ENCODE measurements at regions not wholly inside any gene's neighbourhood (a gene's known extent, or its start where the extent isn't known, plus 50 kb on each side); places are given as distances from the start of the nearest gene placed in this dataset.

DNA sequence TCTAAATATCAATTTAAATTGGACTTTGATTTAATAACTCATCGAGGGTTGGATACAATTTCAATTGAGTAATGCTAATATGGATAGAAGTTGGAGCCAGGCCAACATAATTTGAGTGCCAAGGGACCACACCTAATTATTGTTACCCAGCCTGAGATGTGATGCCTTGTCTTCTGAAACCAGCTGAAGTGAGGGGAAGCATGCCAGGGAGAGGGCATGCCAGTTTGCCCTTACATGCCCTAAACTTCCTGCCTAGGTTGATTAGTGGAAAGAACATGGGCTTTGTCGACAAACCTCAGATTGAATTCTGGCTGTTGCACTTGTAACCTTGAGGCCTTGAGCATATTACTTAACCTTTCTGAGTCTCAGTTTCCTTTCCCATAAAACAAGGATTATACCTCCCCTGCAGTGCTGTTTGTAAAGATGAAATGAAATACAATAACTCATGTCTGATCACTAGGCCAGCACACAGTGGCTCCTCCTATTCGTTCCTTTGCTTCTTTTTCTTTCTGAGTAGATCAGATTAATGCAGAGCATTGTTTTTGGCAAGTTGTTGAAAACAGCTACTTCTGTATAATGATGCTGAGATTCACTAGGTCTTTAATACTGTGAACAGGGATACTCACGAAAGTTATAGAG is 412.8 kb downstream of the TLE4 start:
- Histone ChIP-seq H3K27me3 (ENCODE audit: insufficient read depth, low read length) (no peaks in the 10 kb centered on the region), H3K4me3 (ENCODE audit: low read depth, low read length) (no peak overlapping the region), H3K27ac (ENCODE audit: low read depth, low read length) (no peak overlapping the region), H2AFZ (ENCODE audit: low read length, unreplicated experiment) (no peak overlapping the region), H3K4me1 (ENCODE audit: control insufficient read depth, insufficient read depth, low read length, unreplicated experiment) (no peaks in the 10 kb centered on the region), H3K79me2 (ENCODE audit: control insufficient read depth, insufficient read depth, low read length, unreplicated experiment) (no peaks in the 10 kb centered on the region), H3K36me3 (ENCODE audit: insufficient read depth, low read length) (no peaks in the 10 kb centered on the region)

DNA sequence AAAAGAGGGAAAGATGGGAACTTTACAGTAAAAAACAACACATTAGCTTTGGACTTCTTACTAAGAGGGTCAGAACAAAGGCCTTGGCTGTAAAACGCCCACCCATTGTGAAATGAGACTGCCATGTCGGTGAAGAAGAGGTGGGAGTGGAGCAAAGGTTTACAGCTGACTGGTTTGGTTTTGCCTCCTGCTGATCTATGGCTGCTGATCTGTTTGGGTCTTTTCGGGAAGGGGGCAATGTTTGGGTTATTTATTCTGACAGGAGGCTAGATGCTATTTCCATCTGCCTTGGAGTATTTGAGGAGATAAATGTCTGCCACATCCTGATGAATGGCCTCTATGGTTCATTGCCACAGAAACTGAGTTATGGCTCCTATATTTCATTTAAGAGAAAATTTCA is 408.7 kb downstream of the TLE4 start:
- no peak overlapping the region for H2AFZ ChIP-seq (ENCODE audit: low read length, unreplicated experiment)
- peaks cover 7% of the 10 kb centered on the region for H3K4me1 ChIP-seq (ENCODE audit: control insufficient read depth, insufficient read depth, low read length, unreplicated experiment)
- no peaks in the 10 kb centered on the region for H3K36me3 ChIP-seq (ENCODE audit: insufficient read depth, low read length)
- H3K27me3 ChIP-seq (ENCODE audit: insufficient read depth, low read length): no peaks in the 10 kb centered on the region
- no peak overlapping the region for H3K4me3 ChIP-seq (ENCODE audit: low read depth, low read length)
- no peaks in the 10 kb centered on the region for H3K79me2 ChIP-seq (ENCODE audit: control insufficient read depth, insufficient read depth, low read length, unreplicated experiment)
- H3K27ac ChIP-seq (ENCODE audit: low read depth, low read length): no peak overlapping the region

DNA sequence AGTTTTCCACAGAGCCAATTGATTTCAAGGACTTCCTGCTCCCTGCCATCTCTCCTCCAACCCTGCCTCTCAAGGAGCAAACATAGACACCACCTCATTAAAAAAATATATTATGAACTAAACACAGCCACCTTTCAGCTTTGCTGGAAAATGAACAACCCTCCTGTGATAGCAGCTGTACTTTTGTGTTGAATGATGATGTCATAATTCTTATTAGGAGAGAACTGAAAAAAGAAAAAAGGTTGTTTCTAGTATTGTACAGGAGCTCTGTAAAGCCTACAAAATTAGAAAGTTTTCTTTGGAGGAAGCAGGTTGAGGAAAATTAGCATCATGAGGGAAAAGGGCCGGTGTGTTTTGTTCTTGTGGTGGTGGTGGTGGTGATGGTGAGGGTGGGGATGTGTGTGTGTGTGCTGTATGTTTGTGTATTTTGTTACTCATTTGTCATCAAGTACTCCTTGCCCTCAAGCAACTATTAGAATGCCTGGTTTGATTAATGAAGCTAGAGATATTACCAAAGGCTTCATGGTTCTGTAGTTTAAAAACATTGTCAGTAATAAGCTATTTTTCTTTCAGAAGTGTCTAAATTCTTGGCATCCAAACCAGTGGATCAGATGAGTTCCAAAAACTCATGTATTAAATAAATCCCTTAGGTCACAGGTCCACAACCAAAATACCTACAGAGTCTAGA is 405.9 kb downstream of the TLE4 start:
- Histone ChIP-seq H3K4me3 (ENCODE audit: low read depth, low read length) (0 out of 2 replicates have a peak overlapping the region, but pooled peaks have one; percentile 29), H3K36me3 (ENCODE audit: insufficient read depth, low read length) (no peaks in the 10 kb centered on the region), H3K27ac (ENCODE audit: low read depth, low read length) (no peak overlapping the region), H3K27me3 (ENCODE audit: insufficient read depth, low read length) (no peaks in the 10 kb centered on the region), H3K4me1 (ENCODE audit: control insufficient read depth, insufficient read depth, low read length, unreplicated experiment) (peaks cover 7% of the 10 kb centered on the region), H2AFZ (ENCODE audit: low read length, unreplicated experiment) (no peak overlapping the region), H3K79me2 (ENCODE audit: control insufficient read depth, insufficient read depth, low read length, unreplicated experiment) (no peaks in the 10 kb centered on the region)

DNA sequence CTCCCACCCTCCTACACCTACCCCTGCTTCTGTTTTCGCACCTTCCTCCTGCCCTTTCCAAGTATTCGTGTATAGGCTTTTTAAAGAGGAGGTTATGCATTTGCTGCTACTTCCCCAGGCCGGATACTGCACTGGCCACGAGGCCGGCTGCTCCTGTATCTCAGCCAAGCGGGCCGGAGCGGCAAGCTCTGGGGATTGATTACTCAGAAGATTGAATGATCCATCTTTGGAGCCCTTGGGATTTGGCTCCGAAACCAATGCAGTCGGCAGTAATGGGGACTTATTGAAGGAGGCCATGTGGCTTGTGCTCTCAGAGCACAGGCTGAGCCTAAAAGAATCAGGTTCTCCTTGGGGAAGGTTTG is 405.3 kb downstream of the TLE4 start:
- Histone ChIP-seq H3K4me1 (ENCODE audit: control insufficient read depth, insufficient read depth, low read length, unreplicated experiment) (peaks cover 7% of the 10 kb centered on the region), H3K4me3 (ENCODE audit: low read depth, low read length) (peak overlapping the region; percentile 29; the same call in 1 of the 2 replicates), H3K27ac (ENCODE audit: low read depth, low read length) (no peak overlapping the region), H3K36me3 (ENCODE audit: insufficient read depth, low read length) (no peaks in the 10 kb centered on the region), H3K79me2 (ENCODE audit: control insufficient read depth, insufficient read depth, low read length, unreplicated experiment) (no peaks in the 10 kb centered on the region), H3K27me3 (ENCODE audit: insufficient read depth, low read length) (no peaks in the 10 kb centered on the region), H2AFZ (ENCODE audit: low read length, unreplicated experiment) (no peak overlapping the region)

DNA sequence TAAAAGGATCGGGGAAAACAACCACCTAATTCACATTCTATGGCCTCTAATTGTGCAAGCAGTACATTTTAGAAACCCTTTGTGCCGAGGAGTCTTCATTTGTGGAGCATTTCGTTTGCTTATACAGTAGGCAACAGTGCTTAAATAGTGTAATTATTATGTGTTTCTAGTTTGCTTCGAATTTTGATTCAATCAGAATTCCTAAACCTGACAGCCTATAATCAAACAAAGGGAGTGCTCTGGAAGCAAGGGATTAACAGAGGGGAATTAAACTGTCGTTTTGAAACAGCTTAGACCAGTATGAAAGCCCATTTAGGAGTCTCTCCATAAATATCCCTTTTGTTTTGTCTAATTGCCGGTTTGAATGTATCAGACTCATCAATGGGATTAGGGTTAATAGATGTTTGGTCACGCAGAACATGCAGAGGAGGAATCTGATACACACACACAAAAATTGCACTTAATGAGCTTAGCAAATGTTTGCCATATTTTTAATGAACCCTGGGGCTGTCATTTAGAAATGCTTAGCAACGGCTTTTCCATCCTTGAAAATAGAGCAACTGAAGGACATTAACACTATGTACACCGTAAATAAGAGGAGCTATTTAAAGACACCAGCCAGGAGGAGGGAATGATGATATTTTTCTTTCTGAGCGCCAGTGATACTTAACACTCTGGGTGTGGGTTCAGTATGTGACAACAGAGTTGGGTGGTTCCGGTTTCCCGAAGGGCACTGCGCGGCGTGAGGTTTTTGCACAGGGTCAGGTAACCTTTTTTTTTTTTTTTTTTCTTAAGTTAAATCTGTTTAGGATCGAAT is 404.7 kb downstream of the TLE4 start:
- Histone ChIP-seq H3K27ac (ENCODE audit: low read depth, low read length) (no peak overlapping the region), H3K4me1 (ENCODE audit: control insufficient read depth, insufficient read depth, low read length, unreplicated experiment) (peaks cover 7% of the 10 kb centered on the region), H3K79me2 (ENCODE audit: control insufficient read depth, insufficient read depth, low read length, unreplicated experiment) (no peaks in the 10 kb centered on the region), H3K36me3 (ENCODE audit: insufficient read depth, low read length) (no peaks in the 10 kb centered on the region), H2AFZ (ENCODE audit: low read length, unreplicated experiment) (no peak overlapping the region), H3K27me3 (ENCODE audit: insufficient read depth, low read length) (no peaks in the 10 kb centered on the region), H3K4me3 (ENCODE audit: low read depth, low read length) (no peak overlapping the region)

DNA sequence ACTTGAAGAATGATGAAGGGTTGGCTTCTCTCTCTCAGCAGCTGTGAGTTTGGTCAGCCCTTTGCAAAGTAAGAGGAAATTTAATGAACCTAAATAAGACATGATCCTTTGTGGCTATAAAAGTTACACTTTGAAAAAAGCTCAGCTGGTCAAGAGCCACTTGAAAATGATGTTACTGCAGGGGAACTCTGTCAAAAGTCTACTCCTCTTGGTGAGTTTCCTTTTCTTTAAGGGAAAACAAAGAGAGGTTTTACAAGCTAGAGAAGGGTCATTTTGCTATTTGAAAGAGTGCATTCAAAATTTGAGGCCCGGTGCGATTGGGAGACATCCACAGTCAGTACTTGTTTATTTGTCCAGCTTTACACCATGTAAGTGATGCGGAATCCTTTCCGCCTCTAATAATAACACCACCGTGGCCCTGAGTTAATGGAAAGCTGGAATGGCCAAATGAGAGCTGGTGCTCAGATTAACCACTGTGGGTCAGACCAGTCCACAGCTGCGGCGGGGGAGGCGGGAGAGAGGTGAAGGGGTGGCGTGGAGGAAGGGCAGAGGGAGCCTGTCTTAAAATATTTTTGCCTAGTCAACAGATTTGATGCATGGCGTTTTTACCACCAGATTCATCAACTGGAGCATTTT is 404.0 kb downstream of the TLE4 start:
- Histone ChIP-seq H3K36me3 (ENCODE audit: insufficient read depth, low read length) (no peaks in the 10 kb centered on the region), H3K4me1 (ENCODE audit: control insufficient read depth, insufficient read depth, low read length, unreplicated experiment) (peaks cover 7% of the 10 kb centered on the region), H3K27me3 (ENCODE audit: insufficient read depth, low read length) (no peaks in the 10 kb centered on the region), H3K4me3 (ENCODE audit: low read depth, low read length) (no peak overlapping the region), H2AFZ (ENCODE audit: low read length, unreplicated experiment) (no peak overlapping the region), H3K27ac (ENCODE audit: low read depth, low read length) (no peak overlapping the region), H3K79me2 (ENCODE audit: control insufficient read depth, insufficient read depth, low read length, unreplicated experiment) (no peaks in the 10 kb centered on the region)

DNA sequence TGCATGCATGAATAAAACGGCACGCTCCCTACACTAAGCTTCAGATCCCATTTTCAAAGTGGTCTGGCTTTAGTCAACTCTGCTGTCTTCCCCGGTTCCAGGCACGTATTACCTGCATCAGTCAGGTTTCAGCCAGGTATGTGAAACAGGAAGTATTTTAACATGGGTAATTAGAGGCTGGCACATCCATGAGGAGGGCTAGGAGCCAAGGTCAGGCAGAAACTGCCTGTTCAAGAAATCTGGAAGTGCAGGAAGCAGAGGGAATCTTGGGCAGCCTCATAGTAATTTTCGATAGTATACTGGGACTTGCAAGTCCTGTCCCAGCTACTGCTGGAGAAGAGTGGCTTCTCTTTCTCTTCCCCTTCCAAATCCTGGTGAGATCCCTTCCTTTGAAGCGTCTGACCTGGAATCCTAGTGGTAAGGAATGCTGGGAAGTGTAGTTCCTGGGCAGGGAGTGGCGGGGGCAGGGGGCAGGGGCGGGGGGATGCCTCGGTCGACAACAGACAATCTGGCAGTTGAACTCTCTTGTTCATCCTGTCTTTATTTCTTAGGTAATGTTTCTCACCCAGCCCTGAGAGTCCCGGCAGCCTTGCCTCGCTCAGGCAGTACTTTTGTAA is 403.1 kb downstream of the TLE4 start:
- H3K27me3 ChIP-seq (ENCODE audit: insufficient read depth, low read length): no peaks in the 10 kb centered on the region
- no peak overlapping the region for H2AFZ ChIP-seq (ENCODE audit: low read length, unreplicated experiment)
- no peaks in the 10 kb centered on the region for H3K36me3 ChIP-seq (ENCODE audit: insufficient read depth, low read length)
- no peak overlapping the region for H3K27ac ChIP-seq (ENCODE audit: low read depth, low read length)
- no peaks in the 10 kb centered on the region for H3K79me2 ChIP-seq (ENCODE audit: control insufficient read depth, insufficient read depth, low read length, unreplicated experiment)
- no peak overlapping the region for H3K4me3 ChIP-seq (ENCODE audit: low read depth, low read length)
- peaks cover 7% of the 10 kb centered on the region for H3K4me1 ChIP-seq (ENCODE audit: control insufficient read depth, insufficient read depth, low read length, unreplicated experiment)

DNA sequence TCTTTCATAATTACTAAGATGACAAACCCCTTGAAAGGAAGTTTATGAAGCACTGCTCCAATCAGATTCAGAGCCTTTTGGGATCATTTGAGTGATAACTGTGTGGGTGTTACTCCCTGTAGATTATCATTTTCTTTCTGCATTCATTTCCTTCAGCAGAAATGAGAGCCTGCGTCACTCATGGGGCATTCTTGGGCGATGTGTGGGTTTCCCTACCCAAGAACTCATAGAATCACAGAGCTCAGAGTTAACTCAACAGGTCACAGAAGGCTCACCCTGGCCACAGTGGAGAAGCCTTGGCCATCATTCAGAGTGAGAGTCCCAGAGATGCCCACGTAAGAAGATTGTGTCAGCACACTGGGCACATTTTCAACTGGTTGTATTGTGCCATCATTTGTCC is 401.9 kb downstream of the TLE4 start:
- Histone ChIP-seq H3K4me3 (ENCODE audit: low read depth, low read length) (no peak overlapping the region), H3K27ac (ENCODE audit: low read depth, low read length) (peak overlapping the region; percentile 47; the same call in 1 of the 2 replicates), H3K4me1 (ENCODE audit: control insufficient read depth, insufficient read depth, low read length, unreplicated experiment) (peaks cover 7% of the 10 kb centered on the region), H3K27me3 (ENCODE audit: insufficient read depth, low read length) (no peaks in the 10 kb centered on the region), H2AFZ (ENCODE audit: low read length, unreplicated experiment) (no peak overlapping the region), H3K36me3 (ENCODE audit: insufficient read depth, low read length) (no peaks in the 10 kb centered on the region), H3K79me2 (ENCODE audit: control insufficient read depth, insufficient read depth, low read length, unreplicated experiment) (no peaks in the 10 kb centered on the region)

DNA sequence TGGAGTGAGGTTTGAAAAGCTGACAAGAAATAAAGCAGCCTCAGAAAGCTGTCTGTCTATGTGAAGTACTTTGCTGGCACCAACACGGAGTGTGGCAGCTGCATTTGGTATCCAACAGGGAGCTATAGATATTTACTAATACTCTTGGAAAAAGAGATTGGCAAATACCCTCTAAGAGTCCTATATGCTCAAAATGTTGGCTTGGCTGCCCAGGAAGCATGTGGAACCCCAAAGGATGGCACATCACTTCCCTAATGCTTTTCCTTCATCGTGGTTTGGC is 398.3 kb downstream of the TLE4 start:
- H3K27ac ChIP-seq (ENCODE audit: low read depth, low read length): no peak overlapping the region
- no peaks in the 10 kb centered on the region for H3K4me1 ChIP-seq (ENCODE audit: control insufficient read depth, insufficient read depth, low read length, unreplicated experiment)
- no peaks in the 10 kb centered on the region for H3K36me3 ChIP-seq (ENCODE audit: insufficient read depth, low read length)
- no peaks in the 10 kb centered on the region for H3K27me3 ChIP-seq (ENCODE audit: insufficient read depth, low read length)
- H3K4me3 ChIP-seq (ENCODE audit: low read depth, low read length): no peak overlapping the region
- H3K79me2 ChIP-seq (ENCODE audit: control insufficient read depth, insufficient read depth, low read length, unreplicated experiment): no peaks in the 10 kb centered on the region
- H2AFZ ChIP-seq (ENCODE audit: low read length, unreplicated experiment): no peak overlapping the region

DNA sequence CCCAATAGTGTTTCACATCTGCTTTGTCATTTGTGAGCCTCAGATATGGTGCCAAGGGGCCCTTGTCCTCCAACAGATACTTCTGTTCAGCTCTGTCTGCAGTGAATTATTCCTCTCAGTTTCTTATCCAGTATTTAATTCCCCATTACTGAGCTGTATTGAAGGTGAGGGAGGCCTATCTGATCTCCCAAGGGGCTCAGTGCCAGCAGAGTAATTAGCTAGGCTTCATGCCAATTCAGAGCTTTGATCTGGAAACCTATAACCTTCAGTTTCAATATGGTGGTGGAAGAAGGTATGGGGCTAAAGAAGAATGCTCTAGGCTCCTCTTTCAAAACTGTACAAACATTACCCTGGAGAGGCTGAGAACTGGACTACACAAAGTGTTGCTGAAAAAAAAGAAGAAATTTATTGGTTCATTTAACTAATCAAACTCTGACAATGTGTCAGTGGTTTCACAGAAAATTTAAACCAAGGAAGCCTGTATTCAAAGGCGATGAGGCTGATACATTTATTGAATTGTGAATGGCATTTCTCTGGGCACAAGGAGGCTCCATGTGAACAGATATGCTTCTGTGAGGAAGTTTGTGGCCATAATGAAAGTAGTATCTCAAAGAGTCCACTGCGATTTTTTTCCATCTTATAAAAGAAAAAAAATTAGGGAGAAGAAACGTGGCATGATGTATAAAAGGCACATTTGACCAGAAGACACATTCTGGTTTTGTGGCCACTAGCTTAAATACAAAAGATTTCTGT is 397.8 kb downstream of the TLE4 start:
- no peak overlapping the region for H2AFZ ChIP-seq (ENCODE audit: low read length, unreplicated experiment)
- no peak overlapping the region for H3K27ac ChIP-seq (ENCODE audit: low read depth, low read length)
- no peaks in the 10 kb centered on the region for H3K79me2 ChIP-seq (ENCODE audit: control insufficient read depth, insufficient read depth, low read length, unreplicated experiment)
- peaks cover 3% of the 10 kb centered on the region; the same call in 1 of the 2 replicates for H3K27me3 ChIP-seq (ENCODE audit: insufficient read depth, low read length)
- no peak overlapping the region for H3K4me3 ChIP-seq (ENCODE audit: low read depth, low read length)
- no peaks in the 10 kb centered on the region for H3K4me1 ChIP-seq (ENCODE audit: control insufficient read depth, insufficient read depth, low read length, unreplicated experiment)
- no peaks in the 10 kb centered on the region for H3K36me3 ChIP-seq (ENCODE audit: insufficient read depth, low read length)
